Colonic mucosa (tissue), 4 donors: ENCODE measurements at regions not wholly inside any gene's neighbourhood (a gene's known extent, or its start where the extent isn't known, plus 50 kb on each side); places are given as distances from the start of the nearest gene placed in this dataset.

ENCODE experiments used
- DNase-seq: peaks from one replicate; pipeline ENCODE4 v3.0.0-alpha.2; 2020
- H3K27ac ChIP-seq: fragments of 200-600 bp; one replicate; pipeline ENCODE4 v1.8.0; 2021
- H3K27me3 ChIP-seq: fragments of 200-600 bp; one replicate; pipeline ENCODE4 v1.8.0; 2021
- H3K36me3 ChIP-seq: fragments of 200-600 bp; one replicate; pipeline ENCODE4 v1.8.0; 2021
- H3K4me1 ChIP-seq: fragments of 200-600 bp; one replicate; pipeline ENCODE4 v1.8.0; 2021; ENCODE audit warnings: mild to moderate bottlenecking
- H3K4me3 ChIP-seq: fragments of 200-600 bp; one replicate; pipeline ENCODE4 v1.8.0; 2021
- H3K9ac ChIP-seq, 2 donors: one replicate each; pipeline ENCODE4 v1.7.0; 2013; ENCODE audit warnings: control low read depth in 2 of 2, low read depth in 2 of 2, low read length in 2 of 2
- H3K9me3 ChIP-seq: fragments of 200-600 bp; one replicate; pipeline ENCODE4 v1.8.0; 2021
- CTCF ChIP-seq: fragments of 200-600 bp; IDR thresholded peaks from one replicate; pipeline ENCODE4 v1.8.0; 2022; ENCODE audit warnings: antibody characterized with exemption, mild to moderate bottlenecking
- intact Hi-C: fragments of 100-400 bp; cut with DNase I; formaldehyde crosslinking; loops from one replicate; pipeline ENCODE4 v1.14.1; 2022
- donor health status: healthy.
- donor health status: DM: no; HTN: no; CAD: no.
- donor health status: DM: no; HTN: no; CAD: no.

- TF ChIP-seq CTCF = no peak
- Histone ChIP-seq H3K27me3 (no peaks in the 10 kb centered on the region), H3K9ac (no peak overlapping the region), H3K4me1 (no peaks in the 10 kb centered on the region), H3K9me3 (no peaks in the 10 kb centered on the region), H3K36me3 (no peaks in the 10 kb centered on the region), H3K27ac (no peak overlapping the region), H3K4me3 (no peak overlapping the region)
- DNase-seq = no peak
- intact Hi-C loops = no loop called here
These were observed 166.0 kb downstream of the ARRDC4 start for GRCh38 chr15:98126326-98127085.

DNA sequence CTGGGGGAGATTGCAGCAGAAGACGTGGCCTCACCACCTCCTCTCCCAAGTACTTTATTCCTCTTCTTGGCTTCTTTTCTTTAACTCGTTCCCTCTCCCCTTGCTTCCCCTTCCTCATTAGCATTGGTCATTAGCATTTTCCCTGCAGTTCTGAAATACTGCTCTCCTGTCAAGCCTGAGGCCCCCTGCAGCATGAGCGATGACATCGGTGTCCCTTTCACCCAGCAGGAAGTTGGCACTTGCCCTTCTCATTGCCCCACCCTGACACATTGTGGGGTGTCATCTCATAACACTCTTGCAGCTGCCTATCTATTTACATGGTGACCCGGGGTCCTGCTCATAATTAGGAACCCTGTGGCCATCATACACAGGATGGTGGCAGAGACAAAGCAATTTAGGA lies 167.1 kb downstream of the ARRDC4 start:
- intact Hi-C loops = no loop called here
- no peaks in the 10 kb centered on the region for H3K36me3 ChIP-seq
- no peaks in the 10 kb centered on the region for H3K9me3 ChIP-seq
- no peak overlapping the region for H3K27ac ChIP-seq
- no peak for DNase-seq
- H3K4me1 ChIP-seq = no peaks in the 10 kb centered on the region
- no peak overlapping the region for H3K9ac ChIP-seq
- no peaks in the 10 kb centered on the region for H3K27me3 ChIP-seq
- H3K4me3 ChIP-seq = no peak overlapping the region
- no peak for TF ChIP-seq CTCF

- Histone ChIP-seq H3K9ac (no peak overlapping the region), H3K36me3 (no peaks in the 10 kb centered on the region), H3K27me3 (no peaks in the 10 kb centered on the region), H3K9me3 (no peaks in the 10 kb centered on the region), H3K4me1 (no peaks in the 10 kb centered on the region), H3K4me3 (no peak overlapping the region), H3K27ac (no peak overlapping the region)
- intact Hi-C loops = no loop called here
- TF ChIP-seq CTCF = no peak
- DNase-seq = no peak
These were observed 171.4 kb downstream of the ARRDC4 start for GRCh38 chr15:98131924-98132323.

DNA sequence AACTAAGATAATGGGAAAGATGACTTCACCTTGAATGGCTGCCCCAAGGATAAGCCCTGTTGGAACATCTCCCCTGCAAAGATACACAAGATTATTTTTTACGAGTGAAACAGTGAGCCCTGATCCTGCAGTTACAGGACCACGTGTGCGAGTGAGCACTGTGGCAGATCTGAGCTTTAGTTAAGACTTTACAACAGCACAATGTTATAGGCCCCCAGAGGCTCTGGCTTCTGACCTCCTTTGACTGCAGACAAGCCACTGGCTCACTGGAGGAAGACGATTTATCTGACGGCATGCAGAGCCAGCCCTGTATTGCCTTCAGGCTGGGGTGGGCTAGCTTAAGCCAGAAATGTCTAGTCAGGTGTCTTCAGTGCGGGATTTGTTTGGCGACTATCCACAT lies 174.4 kb downstream of the ARRDC4 start:
- Histone ChIP-seq H3K9ac (no peak overlapping the region), H3K4me3 (no peak overlapping the region), H3K36me3 (no peaks in the 10 kb centered on the region), H3K4me1 (no peaks in the 10 kb centered on the region), H3K9me3 (no peaks in the 10 kb centered on the region), H3K27me3 (no peaks in the 10 kb centered on the region), H3K27ac (no peak overlapping the region)
- intact Hi-C loops = no loop called here
- no peak for DNase-seq
- TF ChIP-seq CTCF = no peak

GRCh38 chr15:98138910-98139309 lies 178.4 kb downstream of the ARRDC4 start:
- TF ChIP-seq CTCF = no peak
- no peak overlapping the region for H3K9ac ChIP-seq
- no peaks in the 10 kb centered on the region for H3K9me3 ChIP-seq
- H3K27me3 ChIP-seq = no peaks in the 10 kb centered on the region
- H3K4me1 ChIP-seq = no peaks in the 10 kb centered on the region
- no peak for DNase-seq
- H3K27ac ChIP-seq = no peak overlapping the region
- intact Hi-C loops = no loop called here
- H3K4me3 ChIP-seq = no peak overlapping the region
- no peaks in the 10 kb centered on the region for H3K36me3 ChIP-seq
